Right ventricle myocardium inferior (tissue), 1 donor: ENCODE measurements at regions not wholly inside any gene's neighbourhood (a gene's known extent, or its start where the extent isn't known, plus 50 kb on each side); places are given as distances from the start of the nearest gene placed in this dataset.
A peak's percentile ranks its signal among the peaks of the same experiment; 100 is the strongest.
"Not testable (repeated sequence)": the region's sequence is repeated elsewhere in the genome, so short reads cannot be mapped to it uniquely, and the experiment has no call there.

Experiments used
- ATAC-seq: fragments of 200-7000 bp; cut with Tn5 transposase; one replicate; pipeline ENCODE4 v1.9.1; 2020; ENCODE audit warnings: mild to moderate bottlenecking, moderate library complexity
- DNase-seq: peaks from one replicate; pipeline ENCODE4 v3.0.0; 2021; ENCODE audit errors: missing footprints
- intact Hi-C: fragments of 100-400 bp; cut with DNase I; formaldehyde crosslinking; loops from one replicate; pipeline ENCODE4 v1.11.0; 2022
- donor health status: DM: no; HTN: yes; CAD: no; lungs with severe emphysema.

- intact Hi-C loops, result no loop called here
- ATAC-seq (peak; percentile 68), DNase-seq (no peak)
Observed at GRCh38 chr2:3041841-3042600, 335.6 kb downstream of the EIPR1 start.

GRCh38 chr2:3041246-3041645, 336.4 kb downstream of the EIPR1 start:
- ATAC-seq (no peak), DNase-seq (no peak)
- intact Hi-C loops, result no loop called here

- intact Hi-C loops, result no loop called here
- no peak for DNase-seq
- ATAC-seq, result peak; percentile 33
Observed at GRCh38 chr2:3040496-3041140, 337.0 kb downstream of the EIPR1 start.

- no peak for ATAC-seq
- DNase-seq, result no peak
- intact Hi-C loops, result no loop called here
Observed at GRCh38 chr2:3040066-3040428, 337.6 kb downstream of the EIPR1 start.

GRCh38 chr2:3039188-3040065, 338.2 kb downstream of the EIPR1 start:
- ATAC-seq (no peak), DNase-seq (no peak)
- intact Hi-C loops, result no loop called here

GRCh38 chr2:3038636-3039035, 339.0 kb downstream of the EIPR1 start:
- ATAC-seq (no peak), DNase-seq (no peak)
- intact Hi-C loops, result no loop called here

- no peak for ATAC-seq
Observed at GRCh38 chr2:3037196-3038194, 340.1 kb downstream of the EIPR1 start.

GRCh38 chr2:3036432-3037125, 341.0 kb downstream of the EIPR1 start:
- ATAC-seq, result no peak
- intact Hi-C loops, result no loop called here
- no peak for DNase-seq

More at GRCh38 chr2:3037196-3038194, 340.1 kb downstream of the EIPR1 start:
- DNase-seq, result no peak
- intact Hi-C loops, result no loop called here

GRCh38 chr2:3035385-3036050, 342.1 kb downstream of the EIPR1 start:
- DNase-seq (no peak), ATAC-seq (no peak)
- intact Hi-C loops, result no loop called here

GRCh38 chr2:3034856-3035255, 342.8 kb downstream of the EIPR1 start:
- intact Hi-C loops, result no loop called here
- no peak for ATAC-seq

GRCh38 chr2:3034396-3034795, 343.2 kb downstream of the EIPR1 start:
- no peak for DNase-seq
- no peak for ATAC-seq
- intact Hi-C loops, result no loop called here

More at GRCh38 chr2:3034856-3035255, 342.8 kb downstream of the EIPR1 start:
- DNase-seq, result no peak

GRCh38 chr2:3033315-3033714, 344.3 kb downstream of the EIPR1 start:
- DNase-seq (no peak), ATAC-seq (no peak)
- intact Hi-C loops, result no loop called here

GRCh38 chr2:3030791-3031190, 346.8 kb downstream of the EIPR1 start:
- ATAC-seq, DNase-seq, intact Hi-C loops: not testable (repeated sequence)

- intact Hi-C loops, result no loop called here
- ATAC-seq, result no peak
- no peak for DNase-seq
Observed at GRCh38 chr2:3025984-3026383, 351.6 kb downstream of the EIPR1 start.

GRCh38 chr2:3025261-3025660, 352.4 kb downstream of the EIPR1 start:
- intact Hi-C loops, result no loop called here

GRCh38 chr2:3024401-3024935, 353.1 kb downstream of the EIPR1 start:
- no peak for ATAC-seq
- DNase-seq, result no peak
- intact Hi-C loops, result no loop called here

More at GRCh38 chr2:3025261-3025660, 352.4 kb downstream of the EIPR1 start:
- DNase-seq (no peak), ATAC-seq (no peak)

GRCh38 chr2:3023531-3023930, 354.1 kb downstream of the EIPR1 start:
- no peak for DNase-seq
- intact Hi-C loops, result no loop called here
- no peak for ATAC-seq
